Transverse colon (tissue), 4 donors: ENCODE measurements at regions not wholly inside any gene's neighbourhood (a gene's known extent, or its start where the extent isn't known, plus 50 kb on each side); places are given as distances from the start of the nearest gene placed in this dataset.

Experiments used
- DNase-seq: peaks from one replicate; pipeline ENCODE4 v3.0.0-alpha.2; 2019
- H3K27ac ChIP-seq, 4 donors: fragments of 200-600 bp; sonication (generic); 2 replicates each; pipeline ENCODE4 v1.5.1; 2016 to 2018; ENCODE audit warnings: inconsistent platforms in 4 of 4
- H3K27me3 ChIP-seq: fragments of 200-600 bp; sonication (generic); 2 replicates; pipeline ENCODE4 v1.5.1; 2017; ENCODE audit warnings: inconsistent platforms
- H3K36me3 ChIP-seq, 4 donors: fragments of 200-600 bp; sonication (generic); 2 replicates each; pipeline ENCODE4 v1.5.1; 2017 to 2019; ENCODE audit warnings: inconsistent platforms in 4 of 4
- H3K4me1 ChIP-seq, 4 donors: fragments of 200-600 bp; sonication (generic); 2 replicates each; pipeline ENCODE4 v1.5.1; 2017 to 2020; ENCODE audit warnings: inconsistent platforms in 4 of 4
- H3K4me3 ChIP-seq, 4 donors: fragments of 200-600 bp; sonication (generic); 1 replicate in 1 of 4; 2 replicates in 3 of 4; pipeline versions ENCODE4 v1.5.1 to v1.6.1; 2017 to 2019; ENCODE audit warnings: inconsistent platforms in 4 of 4
- H3K9me3 ChIP-seq, 2 donors: fragments of 200-600 bp; sonication (generic); 2 replicates each; pipeline ENCODE4 v1.5.1; 2017 to 2019; ENCODE audit warnings: inconsistent platforms in 2 of 2
- CTCF ChIP-seq, 5 experiments: fragments of 200-600 bp in 3 of 5; fragments of 450-650 bp in 2 of 5; sonication (generic) in 3 of 5; IDR thresholded peaks; 1 replicate in 2 of 5; 2 replicates in 3 of 5; pipeline ENCODE4 v1.5.1; 2016 to 2017; ENCODE audit warnings: antibody characterized with exemption in 5 of 5, inconsistent platforms in 3 of 5, mild to moderate bottlenecking in 2 of 5, moderate library complexity in 1 of 5
- EP300 ChIP-seq: sonication (generic); formaldehyde crosslinking; IDR thresholded peaks from one replicate; pipeline ENCODE4 v1.6.1; 2017; ENCODE audit warnings: antibody characterized with exemption, low read depth
- POLR2A ChIP-seq: fragments of 450-650 bp; IDR thresholded peaks from one replicate; pipeline ENCODE4 v1.6.1; 2016; ENCODE audit warnings: antibody characterized with exemption, mild to moderate bottlenecking, moderate library complexity
- POLR2AphosphoS5 ChIP-seq, 3 donors: sonication (generic); formaldehyde crosslinking; IDR thresholded peaks; one replicate each; pipeline ENCODE4 v1.6.1; 2016; ENCODE audit warnings: antibody characterized with exemption in 3 of 3
- WGBS, 2 donors: methylation state at CpG; one replicate each; pipeline ENCODE4 v1.1.5; 2018; ENCODE audit warnings: low coverage in 1 of 2; 5-methylcytosine and 5-hydroxymethylcytosine counted together
- in situ Hi-C, 4 donors: fragments of 200-750 bp; cut with MboI; loops; one replicate each; pipeline versions ENCODE4 v1.15.0 to v1.15.1; 2017; ENCODE audit warnings: low sequenced_read_pairs in 3 of 4, low pct_ligation_motif_present in 1 of 4, low pct_unique_long_range_greater_than_20kb in 1 of 4
- intact Hi-C: fragments of 100-400 bp; cut with DNase I; formaldehyde crosslinking; loops from one replicate; pipeline ENCODE4 v1.15.1; 2023; ENCODE audit warnings: low total_unique reads

- intact Hi-C loops (no loop called here), in situ Hi-C loops (no loop called here)
- no peaks in the 10 kb centered on the region for H3K36me3 ChIP-seq
- DNase-seq: no peak
- no peaks in the 10 kb centered on the region for H3K9me3 ChIP-seq
- H3K4me1 ChIP-seq: no peaks in the 10 kb centered on the region
- no peak overlapping the region for H3K27ac ChIP-seq
- H3K27me3 ChIP-seq: no peaks in the 10 kb centered on the region
- TF ChIP-seq POLR2A (no peak), POLR2AphosphoS5 (IDR thresholded peaks at IDR 0.05) (no peak), CTCF (IDR thresholded peaks at IDR 0.05) (no peak), EP300 (no peak)
- WGBS, 2 donors: 88 to 100% methylated on average over 1 of the region's 1 CpG
- no peak overlapping the region for H3K4me3 ChIP-seq
These were observed 309.8 kb downstream of the HIVEP2 start for GRCh38 chr6:142635130-142635529.

GRCh38 chr6:142637624-142638351, 307.2 kb downstream of the HIVEP2 start:
- Histone ChIP-seq H3K36me3 (no peaks in the 10 kb centered on the region), H3K9me3 (no peaks in the 10 kb centered on the region), H3K4me1 (no peaks in the 10 kb centered on the region), H3K27ac (no peak overlapping the region), H3K4me3 (no peak overlapping the region), H3K27me3 (no peaks in the 10 kb centered on the region)
- TF ChIP-seq CTCF (IDR thresholded peaks at IDR 0.05): no peak
- no peak for TF ChIP-seq POLR2A
- no peak for TF ChIP-seq POLR2AphosphoS5 (IDR thresholded peaks at IDR 0.05)
- TF ChIP-seq EP300: no peak
- DNase-seq: no peak
- 86 to 92% methylated on average over 8 to 10 of the region's 10 CpGs for WGBS, 2 donors
- in situ Hi-C loops: no loop called here
- intact Hi-C loops: no loop called here

GRCh38 chr6:142642651-142643050, 302.3 kb downstream of the HIVEP2 start:
- no peaks in the 10 kb centered on the region for H3K4me1 ChIP-seq
- intact Hi-C loops: no loop called here
- H3K4me3 ChIP-seq: no peak overlapping the region
- H3K36me3 ChIP-seq: no peaks in the 10 kb centered on the region
- 89% methylated on average over 1 of the region's 1 CpG for WGBS, 2 donors
- no peaks in the 10 kb centered on the region for H3K9me3 ChIP-seq
- DNase-seq: no peak
- TF ChIP-seq CTCF (IDR thresholded peaks at IDR 0.05): no peak
- no peak for TF ChIP-seq POLR2AphosphoS5 (IDR thresholded peaks at IDR 0.05)
- no peak for TF ChIP-seq POLR2A
- no peak for TF ChIP-seq EP300
- H3K27me3 ChIP-seq: no peaks in the 10 kb centered on the region
- in situ Hi-C loops: no loop called here
- H3K27ac ChIP-seq: no peak overlapping the region

- TF ChIP-seq EP300 (no peak), POLR2A (no peak), CTCF (IDR thresholded peaks at IDR 0.05) (no peak), POLR2AphosphoS5 (IDR thresholded peaks at IDR 0.05) (no peak)
- H3K27ac ChIP-seq: no peak overlapping the region
- H3K4me1 ChIP-seq: peaks cover 0 to 6% (median 2%) of the 10 kb centered on the region in 4 donors
- intact Hi-C loops (no loop called here), in situ Hi-C loops (no loop called here)
- H3K9me3 ChIP-seq: no peaks in the 10 kb centered on the region
- DNase-seq: no peak
- H3K4me3 ChIP-seq: no peak overlapping the region
- no peaks in the 10 kb centered on the region for H3K36me3 ChIP-seq
- whole genome bisulfite sequencing, 2 donors: 40 to 70% methylated on average over 1 to 3 of the region's 3 CpGs
- no peaks in the 10 kb centered on the region for H3K27me3 ChIP-seq
These were observed 300.1 kb downstream of the HIVEP2 start for GRCh38 chr6:142644866-142645265.
